ENCODE measurements at regions not wholly inside any gene's neighbourhood (a gene's known extent, or its start where the extent isn't known, plus 50 kb on each side); places are given as distances from the start of the nearest gene placed in this dataset.

DNA sequence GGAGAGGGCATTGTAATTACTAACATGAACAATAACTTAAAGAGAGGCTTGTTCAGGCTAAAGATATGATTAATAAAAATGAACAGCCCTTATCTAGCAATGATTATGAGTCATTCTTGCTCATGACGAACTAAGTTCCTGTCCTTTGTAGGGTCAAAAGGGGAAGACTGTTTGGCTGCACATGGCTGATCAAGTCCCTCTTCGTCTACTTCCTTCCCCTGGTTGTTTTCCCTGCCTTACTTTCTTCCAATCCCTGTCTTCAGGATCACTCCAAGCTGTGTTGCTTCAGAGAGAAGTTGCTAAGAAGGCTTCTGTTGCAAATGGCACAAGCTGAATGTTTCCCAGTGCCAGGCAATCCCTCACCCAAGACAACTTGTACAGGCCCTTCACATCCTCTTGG is 115.0 kb upstream of the HS3ST1 start:
- H3K27ac ChIP-seq = peak overlapping the region in 1 of 4 donors; percentile 28
- no peak overlapping the region for H3K4me3 ChIP-seq
- TF ChIP-seq, protein P1, sequence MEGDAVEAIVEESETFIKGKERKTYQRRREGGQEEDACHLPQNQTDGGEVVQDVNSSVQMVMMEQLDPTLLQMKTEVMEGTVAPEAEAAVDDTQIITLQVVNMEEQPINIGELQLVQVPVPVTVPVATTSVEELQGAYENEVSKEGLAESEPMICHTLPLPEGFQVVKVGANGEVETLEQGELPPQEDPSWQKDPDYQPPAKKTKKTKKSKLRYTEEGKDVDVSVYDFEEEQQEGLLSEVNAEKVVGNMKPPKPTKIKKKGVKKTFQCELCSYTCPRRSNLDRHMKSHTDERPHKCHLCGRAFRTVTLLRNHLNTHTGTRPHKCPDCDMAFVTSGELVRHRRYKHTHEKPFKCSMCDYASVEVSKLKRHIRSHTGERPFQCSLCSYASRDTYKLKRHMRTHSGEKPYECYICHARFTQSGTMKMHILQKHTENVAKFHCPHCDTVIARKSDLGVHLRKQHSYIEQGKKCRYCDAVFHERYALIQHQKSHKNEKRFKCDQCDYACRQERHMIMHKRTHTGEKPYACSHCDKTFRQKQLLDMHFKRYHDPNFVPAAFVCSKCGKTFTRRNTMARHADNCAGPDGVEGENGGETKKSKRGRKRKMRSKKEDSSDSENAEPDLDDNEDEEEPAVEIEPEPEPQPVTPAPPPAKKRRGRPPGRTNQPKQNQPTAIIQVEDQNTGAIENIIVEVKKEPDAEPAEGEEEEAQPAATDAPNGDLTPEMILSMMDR (IDR thresholded peaks at IDR 0.05) = no peak
- peak in 1 of 2 donors; percentile 56 for TF ChIP-seq EP300 (IDR thresholded peaks at IDR 0.05)
- no peak for DNase-seq (ENCODE audit: low spot score in 2 of 2)
- peaks cover 0 to 7% (median 3%) of the 10 kb centered on the region in 4 donors for H3K4me1 ChIP-seq
- no peaks in the 10 kb centered on the region for H3K36me3 ChIP-seq
- 24 to 46% methylated on average over 2 of the region's 2 CpGs for WGBS, 2 donors
- no peaks in the 10 kb centered on the region for H3K9me3 ChIP-seq
- no peaks in the 10 kb centered on the region for H3K27me3 ChIP-seq

DNA sequence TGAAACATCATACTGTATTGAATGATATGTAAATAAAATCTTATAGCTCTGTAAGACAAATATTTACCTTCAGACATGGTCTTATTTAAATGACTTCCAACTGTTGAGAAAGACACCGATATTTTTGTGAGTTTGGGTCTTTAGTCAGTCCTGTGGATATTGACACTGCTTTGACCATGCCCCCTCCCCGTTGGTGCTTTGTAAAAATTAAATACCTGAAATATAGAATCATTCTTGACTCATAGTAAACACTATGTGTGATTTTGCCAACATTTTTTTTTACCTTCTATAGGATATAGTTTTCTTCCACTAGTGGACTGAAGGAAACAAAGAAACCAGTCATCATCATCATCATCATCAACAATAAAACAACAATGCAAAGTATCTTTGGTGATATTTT is 114.3 kb upstream of the HS3ST1 start:
- 77 to 80% methylated on average over 2 of the region's 2 CpGs for whole genome bisulfite sequencing, 2 donors

DNA sequence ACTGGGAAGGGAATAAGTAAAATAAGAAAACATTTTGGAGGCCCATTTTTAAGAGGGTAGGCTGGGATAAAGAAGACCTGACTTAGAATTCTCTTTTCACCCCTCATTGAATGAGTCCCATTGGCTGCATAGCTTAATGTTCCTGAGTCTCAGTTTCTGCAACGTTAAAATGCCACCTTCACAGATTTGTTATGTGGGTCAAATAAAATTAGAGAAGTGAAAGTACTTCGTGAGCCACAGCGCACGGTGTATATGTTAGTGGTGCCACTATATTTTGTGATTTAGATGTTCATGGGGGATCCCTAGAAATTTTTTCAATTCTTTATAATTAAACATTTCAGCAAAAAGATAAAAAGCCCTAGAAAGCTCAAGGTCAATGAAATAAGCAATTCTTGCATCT is 109.2 kb upstream of the HS3ST1 start:
- DNase-seq (ENCODE audit: low spot score in 2 of 2) = no peak
- no peaks in the 10 kb centered on the region for H3K27me3 ChIP-seq
- H3K27ac ChIP-seq = no peak overlapping the region
- TF ChIP-seq, protein P1 (IDR thresholded peaks at IDR 0.05) = no peak
- no peak for TF ChIP-seq POLR2A (IDR thresholded peaks at IDR 0.05)
- TF ChIP-seq EP300 (IDR thresholded peaks at IDR 0.05) = no peak
- H3K9me3 ChIP-seq = no peaks in the 10 kb centered on the region
- WGBS, 2 donors = 60 to 68% methylated on average over 4 of the region's 4 CpGs
- H3K4me1 ChIP-seq = no peaks in the 10 kb centered on the region
- H3K36me3 ChIP-seq = no peaks in the 10 kb centered on the region
- no peak overlapping the region for H3K4me3 ChIP-seq

More for the DNA sequence above, 114.3 kb upstream of the HS3ST1 start:
- DNase-seq (ENCODE audit: low spot score in 2 of 2) = no peak
- TF ChIP-seq, protein P1 (IDR thresholded peaks at IDR 0.05) = no peak
- TF ChIP-seq EP300 (IDR thresholded peaks at IDR 0.05) = no peak
- no peak for TF ChIP-seq POLR2A (IDR thresholded peaks at IDR 0.05)
- Histone ChIP-seq H3K9me3 (no peaks in the 10 kb centered on the region), H3K27ac (no peak overlapping the region), H3K36me3 (no peaks in the 10 kb centered on the region), H3K27me3 (no peaks in the 10 kb centered on the region), H3K4me1 (peaks cover 0 to 7% (median 3%) of the 10 kb centered on the region in 4 donors), H3K4me3 (no peak overlapping the region)

DNA sequence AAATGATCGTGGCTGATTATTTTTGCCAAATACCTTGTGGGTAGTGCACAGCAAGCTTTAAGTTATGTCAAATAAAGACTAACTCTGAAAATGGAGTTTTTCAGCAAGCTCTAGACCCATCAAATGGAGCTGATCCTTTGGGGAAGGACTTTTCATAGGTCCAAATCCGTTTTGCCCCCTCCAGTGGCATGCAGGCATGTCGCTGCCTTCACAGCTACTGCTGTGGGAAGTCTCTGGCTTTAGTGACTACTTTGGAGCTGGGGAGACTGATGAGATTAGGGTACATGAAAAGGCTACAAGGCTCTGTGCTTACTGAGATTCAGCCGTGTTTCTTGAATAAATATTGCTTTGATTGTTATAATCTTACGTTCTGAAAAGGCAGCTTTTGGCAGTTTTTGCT is 106.6 kb upstream of the HS3ST1 start:
- Histone ChIP-seq H3K4me1 (no peaks in the 10 kb centered on the region), H3K4me3 (no peak overlapping the region), H3K27me3 (no peaks in the 10 kb centered on the region), H3K9me3 (peaks cover 0 to 5% (median 1%) of the 10 kb centered on the region in 4 donors), H3K27ac (no peak overlapping the region), H3K36me3 (no peaks in the 10 kb centered on the region)
- no peak for DNase-seq (ENCODE audit: low spot score in 2 of 2)
- 59 to 61% methylated on average over 5 of the region's 5 CpGs for WGBS, 2 donors
- TF ChIP-seq, protein P1 (IDR thresholded peaks at IDR 0.05) = no peak
- TF ChIP-seq EP300 (IDR thresholded peaks at IDR 0.05) (no peak), POLR2A (IDR thresholded peaks at IDR 0.05) (no peak)

DNA sequence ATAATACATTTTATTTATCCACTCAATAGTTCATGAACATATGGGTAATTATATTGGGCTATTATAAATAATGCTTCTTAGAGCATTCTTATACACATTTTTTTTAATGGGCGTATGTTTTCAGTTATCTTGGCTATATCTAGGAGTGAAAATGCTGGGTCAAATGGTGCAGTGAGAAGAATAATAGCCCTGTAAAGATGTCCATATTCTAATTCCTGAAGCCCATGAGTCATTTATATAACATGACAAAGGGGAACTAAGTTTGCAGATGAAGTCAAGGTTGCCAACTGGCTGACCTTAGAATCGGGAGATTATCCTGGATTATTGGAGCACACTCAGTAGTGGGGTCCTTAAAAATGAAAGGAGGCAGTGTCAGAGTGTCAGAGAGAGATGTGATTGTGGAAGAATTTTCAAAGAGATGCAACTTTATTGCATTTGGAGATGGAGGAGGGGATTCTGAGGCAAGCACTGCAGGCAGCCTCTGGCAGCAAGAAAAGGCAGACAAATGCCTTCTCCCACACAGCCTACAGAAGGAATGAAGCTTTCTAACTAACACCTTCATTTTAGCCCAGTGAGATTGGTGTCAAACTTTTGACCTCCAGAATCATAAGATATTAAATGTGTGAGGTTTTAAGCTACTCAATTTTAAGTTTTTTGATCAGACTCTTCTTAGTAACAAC is 106.1 kb upstream of the HS3ST1 start:
- WGBS, 2 donors = 10 to 13% methylated on average over 2 of the region's 2 CpGs
- no peaks in the 10 kb centered on the region for H3K4me1 ChIP-seq

More for the DNA sequence above, 106.1 kb upstream of the HS3ST1 start:
- no peak overlapping the region for H3K4me3 ChIP-seq
- no peak for DNase-seq (ENCODE audit: low spot score in 2 of 2)
- H3K36me3 ChIP-seq = no peaks in the 10 kb centered on the region
- no peak overlapping the region for H3K27ac ChIP-seq
- TF ChIP-seq POLR2A (IDR thresholded peaks at IDR 0.05) (no peak), EP300 (IDR thresholded peaks at IDR 0.05) (no peak)
- TF ChIP-seq, protein P1 (IDR thresholded peaks at IDR 0.05) = no peak
- peaks cover 0 to 11% (median 2%) of the 10 kb centered on the region in 4 donors for H3K9me3 ChIP-seq
- no peaks in the 10 kb centered on the region for H3K27me3 ChIP-seq

Data from tibial nerve (tissue), 4 donors.